Uterus (tissue), 3 donors: ENCODE measurements at regions not wholly inside any gene's neighbourhood (a gene's known extent, or its start where the extent isn't known, plus 50 kb on each side); places are given as distances from the start of the nearest gene placed in this dataset.

ENCODE experiments used
- DNase-seq, 2 donors: peaks; one replicate each; pipeline ENCODE4 v3.0.0-alpha.2; 2019 to 2020
- H3K27ac ChIP-seq, 2 donors: fragments of 200-600 bp; sonication (generic); 1 replicate in 1 of 2; 2 replicates in 1 of 2; pipeline ENCODE4 v1.5.1; 2016 to 2018
- H3K27me3 ChIP-seq, 2 donors: fragments of 200-600 bp; sonication (generic); one replicate each; pipeline ENCODE4 v1.5.1; 2018 to 2019; ENCODE audit warnings: control low read depth in 1 of 2
- H3K36me3 ChIP-seq, 2 donors: fragments of 200-600 bp; sonication (generic); one replicate each; pipeline ENCODE4 v1.5.1; 2019; ENCODE audit warnings: control low read depth in 1 of 2
- H3K4me1 ChIP-seq, 2 donors: fragments of 200-600 bp; sonication (generic); one replicate each; pipeline ENCODE4 v1.5.1; 2018 to 2019; ENCODE audit warnings: control low read depth in 1 of 2
- H3K4me3 ChIP-seq, 2 donors: fragments of 200-600 bp; sonication (generic); 1 replicate in 1 of 2; 2 replicates in 1 of 2; pipeline ENCODE4 v1.5.1; 2018 to 2019; ENCODE audit warnings: mild to moderate bottlenecking in 1 of 2
- H3K9me3 ChIP-seq, 2 donors: fragments of 200-600 bp; sonication (generic); one replicate each; pipeline ENCODE4 v1.5.1; 2019; ENCODE audit warnings: control low read depth in 1 of 2
- POLR2A ChIP-seq, 2 donors: fragments of 450-650 bp; IDR thresholded peaks; one replicate each; pipeline ENCODE4 v1.6.1; 2016; ENCODE audit warnings: antibody characterized with exemption in 2 of 2, mild to moderate bottlenecking in 1 of 2, moderate library complexity in 1 of 2
- intact Hi-C: fragments of 100-400 bp; cut with DNase I; formaldehyde crosslinking; loops from one replicate; pipeline ENCODE4 v1.15.1; 2023; ENCODE audit warnings: low total_unique reads
- TF ChIP-seq, protein P1 (sequence below), 4 experiments: fragments of 200-600 bp in 2 of 4; fragments of 450-650 bp in 2 of 4; sonication (generic) in 2 of 4; IDR thresholded peaks; one replicate each; pipeline ENCODE4 v1.5.1; 2016 to 2019; ENCODE audit warnings: antibody characterized with exemption in 4 of 4, mild to moderate bottlenecking in 2 of 4, moderate library complexity in 1 of 4
- donor health status: DM: yes; HTN: yes; CAD: no.

DNA sequence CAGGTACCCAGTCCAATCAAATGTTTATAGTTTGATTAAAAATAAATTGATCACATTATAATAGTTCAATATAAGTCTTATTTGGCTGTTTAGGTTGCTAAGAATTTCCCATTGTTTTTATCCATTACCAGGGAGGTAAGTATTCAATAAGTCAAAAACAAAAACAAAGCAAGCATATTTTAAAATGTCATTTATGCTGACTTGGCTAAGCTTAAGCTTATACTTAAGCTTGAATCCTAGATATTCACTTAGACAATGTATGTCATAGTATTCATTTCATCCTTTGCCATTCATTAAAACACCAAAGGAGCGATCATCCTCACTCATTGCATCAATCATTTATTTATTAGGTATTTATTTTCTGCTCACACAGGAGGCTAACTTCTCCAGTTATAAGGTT is 144.9 kb downstream of the PRL start:
- Histone ChIP-seq H3K36me3 (no peaks in the 10 kb centered on the region), H3K27ac (no peak overlapping the region), H3K4me3 (no peak overlapping the region), H3K27me3 (no peaks in the 10 kb centered on the region), H3K4me1 (no peaks in the 10 kb centered on the region), H3K9me3 (no peaks in the 10 kb centered on the region)
- no peak for TF ChIP-seq POLR2A (IDR thresholded peaks at IDR 0.05)
- TF ChIP-seq, protein P1, sequence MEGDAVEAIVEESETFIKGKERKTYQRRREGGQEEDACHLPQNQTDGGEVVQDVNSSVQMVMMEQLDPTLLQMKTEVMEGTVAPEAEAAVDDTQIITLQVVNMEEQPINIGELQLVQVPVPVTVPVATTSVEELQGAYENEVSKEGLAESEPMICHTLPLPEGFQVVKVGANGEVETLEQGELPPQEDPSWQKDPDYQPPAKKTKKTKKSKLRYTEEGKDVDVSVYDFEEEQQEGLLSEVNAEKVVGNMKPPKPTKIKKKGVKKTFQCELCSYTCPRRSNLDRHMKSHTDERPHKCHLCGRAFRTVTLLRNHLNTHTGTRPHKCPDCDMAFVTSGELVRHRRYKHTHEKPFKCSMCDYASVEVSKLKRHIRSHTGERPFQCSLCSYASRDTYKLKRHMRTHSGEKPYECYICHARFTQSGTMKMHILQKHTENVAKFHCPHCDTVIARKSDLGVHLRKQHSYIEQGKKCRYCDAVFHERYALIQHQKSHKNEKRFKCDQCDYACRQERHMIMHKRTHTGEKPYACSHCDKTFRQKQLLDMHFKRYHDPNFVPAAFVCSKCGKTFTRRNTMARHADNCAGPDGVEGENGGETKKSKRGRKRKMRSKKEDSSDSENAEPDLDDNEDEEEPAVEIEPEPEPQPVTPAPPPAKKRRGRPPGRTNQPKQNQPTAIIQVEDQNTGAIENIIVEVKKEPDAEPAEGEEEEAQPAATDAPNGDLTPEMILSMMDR (IDR thresholded peaks at IDR 0.05): no peak
- no peak for DNase-seq
- intact Hi-C loops: no loop called here

- H3K27ac ChIP-seq: no peak overlapping the region
- TF ChIP-seq, protein P1 (IDR thresholded peaks at IDR 0.05): no peak
- TF ChIP-seq POLR2A (IDR thresholded peaks at IDR 0.05): no peak
- intact Hi-C loops: no loop called here
Measured at GRCh38 chr6:22152841-22153240, 144.0 kb downstream of the PRL start.

GRCh38 chr6:22153384-22154158 is 143.3 kb downstream of the PRL start:
- Histone ChIP-seq H3K4me3 (no peak overlapping the region), H3K4me1 (no peaks in the 10 kb centered on the region), H3K9me3 (no peaks in the 10 kb centered on the region), H3K27me3 (no peaks in the 10 kb centered on the region), H3K27ac (peak overlapping the region in 1 of 2 donors; percentile 15), H3K36me3 (no peaks in the 10 kb centered on the region)
- intact Hi-C loops: no loop called here
- TF ChIP-seq POLR2A (IDR thresholded peaks at IDR 0.05): no peak
- TF ChIP-seq, protein P1 (IDR thresholded peaks at IDR 0.05): no peak
- DNase-seq: no peak

More at GRCh38 chr6:22152841-22153240, 144.0 kb downstream of the PRL start:
- Histone ChIP-seq H3K4me3 (no peak overlapping the region), H3K9me3 (no peaks in the 10 kb centered on the region), H3K27me3 (no peaks in the 10 kb centered on the region), H3K4me1 (no peaks in the 10 kb centered on the region), H3K36me3 (no peaks in the 10 kb centered on the region)
- no peak for DNase-seq

- Histone ChIP-seq H3K4me1 (no peaks in the 10 kb centered on the region), H3K27me3 (no peaks in the 10 kb centered on the region), H3K9me3 (no peaks in the 10 kb centered on the region), H3K4me3 (no peak overlapping the region), H3K27ac (no peak overlapping the region), H3K36me3 (no peaks in the 10 kb centered on the region)
- intact Hi-C loops: no loop called here
- DNase-seq: no peak
- TF ChIP-seq POLR2A (IDR thresholded peaks at IDR 0.05): no peak
- TF ChIP-seq, protein P1 (IDR thresholded peaks at IDR 0.05): no peak
Measured at GRCh38 chr6:22155551-22155950, 141.3 kb downstream of the PRL start.

- no peaks in the 10 kb centered on the region for H3K36me3 ChIP-seq
- H3K27ac ChIP-seq: no peak overlapping the region
- H3K4me3 ChIP-seq: no peak overlapping the region
- no peak for DNase-seq
- no peak for TF ChIP-seq POLR2A (IDR thresholded peaks at IDR 0.05)
- TF ChIP-seq, protein P1 (IDR thresholded peaks at IDR 0.05): no peak
- H3K4me1 ChIP-seq: no peaks in the 10 kb centered on the region
- no peaks in the 10 kb centered on the region for H3K9me3 ChIP-seq
- no peaks in the 10 kb centered on the region for H3K27me3 ChIP-seq
- intact Hi-C loops: no loop called here
Measured at GRCh38 chr6:22157233-22157632, 139.6 kb downstream of the PRL start.
